ENCODE measurements at regions not wholly inside any gene's neighbourhood (a gene's known extent, or its start where the extent isn't known, plus 50 kb on each side); places are given as distances from the start of the nearest gene placed in this dataset.
"Not testable (repeated sequence)": the region's sequence is repeated elsewhere in the genome, so short reads cannot be mapped to it uniquely, and the experiment has no call there.

- no peak for DNase-seq (ENCODE audit: low spot score)
- no peak for FAIRE-seq
Measured at GRCh38 chr3:170712336-170712735, 126.5 kb upstream of the SLC7A14 start.

GRCh38 chr3:170711786-170712185 is 125.9 kb upstream of the SLC7A14 start:
- FAIRE-seq = no peak

GRCh38 chr3:170709046-170709445 is 123.2 kb upstream of the SLC7A14 start:
- FAIRE-seq = no peak
- DNase-seq (ENCODE audit: low spot score) = no peak

More at GRCh38 chr3:170711786-170712185, 125.9 kb upstream of the SLC7A14 start:
- no peak for DNase-seq (ENCODE audit: low spot score)

DNA sequence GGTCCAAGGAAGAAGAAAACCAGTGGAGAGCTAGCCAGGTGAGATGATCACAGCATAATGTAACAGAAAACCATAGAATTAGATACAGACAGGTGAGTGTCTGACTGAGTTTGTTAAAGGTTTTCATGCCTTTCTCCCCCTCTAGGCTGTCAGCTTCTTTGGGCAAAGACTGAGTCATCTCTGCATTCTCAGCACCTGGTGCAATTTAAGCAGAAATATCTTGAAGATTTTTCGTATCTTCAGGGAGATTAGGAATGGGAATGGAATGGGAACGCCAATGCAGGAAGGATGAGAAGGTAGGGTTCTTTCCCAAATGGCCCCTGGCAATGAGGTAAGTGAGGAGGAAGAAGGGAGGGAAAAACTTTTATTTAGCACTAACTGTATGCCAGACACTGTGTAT is 122.0 kb upstream of the SLC7A14 start:
- no peak for DNase-seq (ENCODE audit: low spot score)
- FAIRE-seq = no peak

- DNase-seq (ENCODE audit: low spot score) (no peak), FAIRE-seq (no peak)
Measured at GRCh38 chr3:170705131-170705530, 119.3 kb upstream of the SLC7A14 start.

GRCh38 chr3:170703121-170703588 is 117.3 kb upstream of the SLC7A14 start:
- FAIRE-seq (no peak), DNase-seq (ENCODE audit: low spot score) (no peak)

- no peak for DNase-seq (ENCODE audit: low spot score)
- FAIRE-seq = no peak
Measured at GRCh38 chr3:170701696-170702678, 116.1 kb upstream of the SLC7A14 start.

DNA sequence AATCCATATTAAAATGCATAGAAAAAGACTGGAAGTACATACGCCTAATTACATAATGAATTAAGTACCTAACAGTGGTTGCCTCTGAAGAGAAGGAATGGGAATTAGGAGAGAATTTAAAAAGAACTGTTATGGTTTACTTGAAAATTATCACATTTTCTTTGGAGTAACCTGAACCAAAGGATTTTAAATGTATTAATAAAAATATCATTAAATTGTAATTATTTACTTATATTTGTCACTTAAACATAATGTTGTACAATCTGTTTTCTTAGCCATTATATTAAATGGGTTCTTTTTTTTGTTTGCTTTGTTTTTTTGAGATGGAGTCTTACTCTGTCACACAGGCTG is 114.2 kb upstream of the SLC7A14 start:
- no peak for FAIRE-seq
- DNase-seq (ENCODE audit: low spot score) = no peak

DNA sequence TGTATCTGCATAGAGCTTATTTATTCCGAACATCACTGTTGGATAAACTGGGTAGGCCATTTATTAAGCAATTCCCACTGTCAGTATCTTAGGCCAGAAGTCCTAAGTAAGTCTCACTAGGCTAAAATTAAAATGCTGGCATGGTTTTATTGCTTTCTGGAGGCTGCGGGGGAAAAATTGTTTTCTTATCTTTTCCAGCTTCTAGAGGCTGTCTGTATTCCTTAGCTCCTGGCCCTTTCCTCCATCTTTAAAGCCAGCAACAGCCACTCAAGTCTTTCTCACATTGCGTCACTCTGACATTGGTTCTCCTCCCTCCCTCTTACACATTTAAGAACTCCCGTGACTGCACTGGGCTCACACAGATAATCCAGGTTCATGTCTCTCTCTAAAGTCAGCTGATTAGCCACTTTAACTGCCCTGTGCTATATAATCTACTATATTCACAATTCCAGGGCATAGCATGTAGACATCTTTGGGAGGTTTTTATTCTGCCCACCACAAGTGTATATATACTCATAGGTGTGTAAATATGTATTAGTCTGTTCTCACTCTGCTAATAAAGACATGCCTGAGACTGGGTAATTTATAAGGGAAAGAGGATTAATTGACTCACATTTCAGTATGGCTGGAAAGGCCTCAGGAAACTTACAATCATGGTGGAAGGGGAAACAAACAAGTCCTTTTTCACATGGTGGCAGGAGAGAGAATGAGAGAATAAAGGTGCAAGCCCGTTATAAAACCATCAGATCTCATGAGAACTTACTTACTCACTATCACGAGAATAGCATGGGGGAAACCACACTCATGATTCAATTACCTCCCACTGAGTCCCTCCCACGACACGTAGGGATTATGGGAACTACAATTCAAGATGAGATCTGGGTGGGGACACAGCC is 113.5 kb upstream of the SLC7A14 start:
- FAIRE-seq (no peak), DNase-seq (ENCODE audit: low spot score) (no peak)

GRCh38 chr3:170697908-170698307 is 112.0 kb upstream of the SLC7A14 start:
- FAIRE-seq (no peak), DNase-seq (ENCODE audit: low spot score) (no peak)

DNA sequence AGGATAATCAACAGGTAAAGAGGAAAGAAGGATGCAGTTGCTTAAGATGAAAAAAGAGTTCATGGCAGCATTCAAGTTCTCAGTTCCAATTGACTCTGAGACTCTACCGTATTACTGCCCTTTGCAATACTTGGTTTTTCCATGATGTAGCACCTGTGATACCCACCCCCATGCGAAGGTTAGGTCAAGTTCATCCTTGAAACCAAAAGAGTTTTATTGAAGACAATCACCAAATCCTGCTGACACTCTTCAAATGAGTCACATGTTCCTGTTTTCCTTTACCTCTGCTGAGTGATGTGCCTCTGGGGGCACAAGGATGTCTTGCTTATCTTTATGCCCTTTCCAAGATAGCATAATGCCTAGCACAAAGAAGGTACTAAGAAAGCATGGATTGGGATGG is 111.3 kb upstream of the SLC7A14 start:
- DNase-seq (ENCODE audit: low spot score) = no peak
- no peak for FAIRE-seq

DNA sequence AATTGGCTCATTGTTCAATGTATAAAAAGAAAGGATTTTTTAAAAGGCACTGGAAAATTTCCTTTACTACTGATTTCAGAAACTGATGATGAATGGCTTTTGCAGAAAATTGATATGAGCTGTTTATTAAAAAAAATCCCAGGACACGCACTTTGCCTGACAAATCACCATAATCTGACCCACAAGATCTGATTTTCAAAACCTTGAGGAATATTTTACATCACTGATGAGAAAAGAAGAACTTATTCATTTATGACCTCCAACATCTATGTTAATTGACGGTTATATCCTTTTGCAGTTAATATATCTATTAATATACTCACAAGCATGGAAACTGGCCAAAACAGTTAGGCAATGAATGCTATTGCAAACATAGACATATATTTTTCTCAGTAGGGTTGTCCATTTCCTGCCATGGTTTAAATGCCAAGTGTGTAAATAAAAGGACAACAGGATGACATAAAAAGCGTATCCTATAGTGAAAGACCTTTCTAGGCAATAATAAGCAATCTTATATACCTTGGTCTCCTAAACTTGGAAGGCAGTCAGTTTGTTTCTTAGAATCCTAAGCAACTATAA is 109.7 kb upstream of the SLC7A14 start:
- DNase-seq (ENCODE audit: low spot score) = no peak
- no peak for FAIRE-seq

DNA sequence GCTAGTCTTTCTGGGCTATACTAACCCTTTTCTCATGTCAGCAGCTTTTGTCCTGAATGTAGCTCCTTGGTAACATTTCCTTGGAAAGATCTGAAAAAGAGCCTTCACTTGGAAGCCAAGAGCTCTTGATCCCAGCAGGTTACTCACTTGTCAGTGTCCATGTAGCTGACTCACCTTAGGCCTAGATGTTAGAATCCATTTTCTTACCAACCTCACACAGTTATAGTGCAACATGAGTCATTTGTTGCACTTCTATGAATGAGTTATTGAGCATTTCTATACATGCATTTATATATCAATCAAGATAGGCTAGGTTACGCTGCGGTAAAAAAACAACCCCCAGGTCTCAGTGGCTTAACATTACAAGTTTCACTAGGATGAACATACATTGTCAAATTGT is 106.8 kb upstream of the SLC7A14 start:
- no peak for FAIRE-seq
- no peak for DNase-seq (ENCODE audit: low spot score)

DNA sequence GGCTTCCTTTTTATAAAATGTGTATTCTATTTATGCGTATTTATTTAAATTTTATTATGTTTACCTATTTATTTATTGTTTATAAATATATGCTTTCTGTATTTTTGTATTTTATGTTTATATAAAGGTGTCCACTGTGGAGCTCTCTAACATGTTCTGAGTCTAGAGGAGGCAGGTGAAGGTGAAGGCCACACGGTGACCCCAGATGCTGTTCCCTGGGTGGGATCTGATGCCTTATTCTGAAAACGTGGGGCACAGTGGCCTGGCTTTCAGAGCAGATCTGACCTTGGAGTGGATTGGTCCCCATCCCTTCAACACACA is 104.7 kb upstream of the SLC7A14 start:
- DNase-seq (ENCODE audit: low spot score) (no peak), FAIRE-seq (no peak)

- DNase-seq (ENCODE audit: low spot score) (peak; percentile 55), FAIRE-seq (no peak)
Measured at GRCh38 chr3:170689893-170690660, 104.2 kb upstream of the SLC7A14 start.

- DNase-seq (ENCODE audit: low spot score) (peak; percentile 72), FAIRE-seq (no peak)
Measured at GRCh38 chr3:170689296-170689829, 103.5 kb upstream of the SLC7A14 start.

DNA sequence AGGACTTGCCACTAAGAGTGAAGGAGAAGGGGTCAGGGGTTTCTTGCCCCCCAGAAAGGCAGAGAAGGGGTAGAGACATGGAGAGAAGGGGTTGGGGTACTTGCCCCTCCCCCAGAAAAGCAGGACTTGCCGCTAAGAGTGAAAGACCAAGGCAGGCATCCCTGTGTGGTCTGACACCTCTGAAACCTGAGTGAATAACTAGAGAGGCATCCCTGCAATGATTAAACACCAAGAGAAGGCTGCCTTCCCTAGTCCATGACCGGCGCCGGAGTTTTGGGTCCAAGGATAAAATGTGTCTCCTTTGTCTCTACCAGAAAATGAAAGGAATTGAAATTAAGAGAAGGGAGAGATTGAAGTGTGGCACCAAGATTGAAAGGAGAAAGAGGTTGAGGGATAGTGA is 102.3 kb upstream of the SLC7A14 start:
- DNase-seq (ENCODE audit: low spot score); FAIRE-seq: not testable (repeated sequence)

DNA sequence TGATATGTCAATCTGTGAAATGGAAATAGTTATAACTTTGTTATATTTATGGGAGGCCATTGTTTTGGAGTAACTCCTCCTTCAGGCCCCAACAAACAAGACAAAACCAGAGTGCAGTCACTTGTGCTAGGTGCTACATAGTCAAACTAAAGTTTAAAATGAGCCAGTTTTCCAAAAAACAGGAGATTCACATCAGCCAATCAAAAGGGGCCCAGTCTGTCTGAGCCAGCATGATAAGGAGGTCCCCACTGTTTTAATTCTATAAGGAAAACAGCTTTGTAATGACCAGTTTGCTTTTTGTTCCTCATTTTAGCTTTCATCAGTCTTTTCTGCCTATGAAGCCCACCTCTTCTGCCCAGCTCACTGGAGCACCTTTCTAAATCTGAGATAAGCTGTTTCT is 94.7 kb upstream of the SLC7A14 start:
- no peak for DNase-seq (ENCODE audit: low spot score)
- FAIRE-seq = no peak

DNA sequence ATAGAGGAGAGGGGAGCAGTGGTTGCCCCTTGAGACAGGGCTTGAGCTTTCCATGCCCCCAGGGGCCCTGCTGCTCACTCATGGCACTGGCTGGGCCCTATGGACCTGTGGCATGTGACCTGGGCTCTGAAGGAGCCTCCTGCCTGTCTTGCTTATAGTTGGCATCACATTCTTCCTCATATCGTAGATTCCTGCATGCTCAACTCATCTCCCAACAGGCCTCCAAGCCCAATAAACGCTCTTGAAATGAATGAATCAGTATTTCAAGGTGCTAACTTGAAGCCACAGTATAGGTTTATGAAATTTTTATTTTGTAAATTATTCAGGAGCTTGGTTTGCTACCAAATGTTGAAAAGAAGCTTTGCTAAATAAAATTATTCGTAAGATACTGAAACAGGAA is 93.3 kb upstream of the SLC7A14 start:
- DNase-seq (ENCODE audit: low spot score) = no peak
- no peak for FAIRE-seq

DNA sequence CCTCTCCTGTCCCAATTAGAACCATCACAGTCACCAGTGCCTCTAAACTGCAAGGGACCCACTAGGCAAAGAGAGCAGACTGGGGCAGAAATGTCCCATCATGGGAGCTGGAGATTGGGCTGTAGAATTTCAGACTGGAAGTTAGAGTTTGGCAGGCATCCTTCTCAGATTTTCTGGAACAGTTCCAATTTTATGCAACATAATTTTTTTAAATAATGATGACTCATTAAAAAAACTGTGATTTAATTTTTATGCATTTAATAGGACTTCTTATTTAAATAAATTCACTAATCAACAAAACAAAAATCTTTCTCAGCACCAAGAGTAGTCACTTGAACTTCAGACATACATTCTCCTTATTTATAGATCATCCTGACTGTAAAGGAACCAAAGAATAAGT is 84.6 kb upstream of the SLC7A14 start:
- FAIRE-seq = no peak
- no peak for DNase-seq (ENCODE audit: low spot score)

DNA sequence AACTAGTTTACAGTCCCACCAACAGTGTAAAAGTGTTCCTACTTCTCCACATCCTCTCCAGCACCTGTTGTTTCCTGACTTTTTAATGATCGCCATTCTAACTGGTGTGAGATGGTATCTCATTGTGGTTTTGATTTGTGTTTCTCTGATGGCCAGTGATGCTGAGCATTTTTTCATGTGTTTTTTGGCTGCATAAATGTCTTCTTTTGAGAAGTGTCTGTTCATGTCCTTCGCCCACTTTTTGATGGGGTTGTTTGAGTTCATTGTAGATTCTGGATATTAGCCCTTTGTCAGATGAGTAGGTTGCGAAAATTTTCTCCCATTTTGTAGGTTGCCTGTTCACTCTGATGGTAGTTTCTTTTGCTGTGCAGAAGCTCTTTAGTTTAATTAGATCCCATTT is 77.1 kb upstream of the SLC7A14 start:
- not testable (repeated sequence) for DNase-seq (ENCODE audit: low spot score); FAIRE-seq

All from urothelium cell line (cell line).